ENCODE measurements at regions not wholly inside any gene's neighbourhood (a gene's known extent, or its start where the extent isn't known, plus 50 kb on each side); places are given as distances from the start of the nearest gene placed in this dataset.

GRCh38 chr13:74927823-74928222, 554.1 kb downstream of the TBC1D4 start:
- Mint-ChIP-seq H3K4me3 (no peak overlapping the region), H3K9me3 (peaks cover 39% of the 10 kb centered on the region), H3K27me3 (ENCODE audit: low read depth) (no peaks in the 10 kb centered on the region), H3K27ac (no peak overlapping the region), H3K4me1 (no peaks in the 10 kb centered on the region), H3K36me3 (peaks cover 4% of the 10 kb centered on the region)
- ATAC-seq (no peak), DNase-seq (ENCODE audit: low spot score) (no peak)
- ChIA-PET CTCF (no interaction called here), POLR2A (interaction anchor here (0.6 kb wide), 1 partner anchor 12 kb away, joined by 3 read pairs; no protein-coding TSS in a partner anchor)
- TF ChIP-seq ZNF317 (CRISPR knock-in tag; IDR thresholded peaks at IDR 0.05; ENCODE audit: borderline replicate concordance, low read depth) (peak; percentile 70), ZSCAN18 (CRISPR knock-in tag; IDR thresholded peaks at IDR 0.05) (no peak), CREM (CRISPR knock-in tag; IDR thresholded peaks at IDR 0.05) (no peak), OVOL2 (CRISPR knock-in tag; IDR thresholded peaks at IDR 0.05; ENCODE audit: borderline replicate concordance) (no peak)

- Mint-ChIP-seq H3K27ac (no peak overlapping the region), H3K4me1 (peaks cover 11% of the 10 kb centered on the region), H3K9me3 (peaks cover 40% of the 10 kb centered on the region), H3K4me3 (no peak overlapping the region), H3K36me3 (peaks cover 4% of the 10 kb centered on the region), H3K27me3 (ENCODE audit: low read depth) (no peaks in the 10 kb centered on the region)
- CTCF ChIA-PET, result no interaction called here
- ATAC-seq (no peak), DNase-seq (ENCODE audit: low spot score) (no peak)
- POLR2A ChIA-PET, result no interaction called here
- TF ChIP-seq ZNF671 (CRISPR knock-in tag; IDR thresholded peaks at IDR 0.05), result no peak
- no peak for TF ChIP-seq ZNF263 (CRISPR knock-in tag; IDR thresholded peaks at IDR 0.05; ENCODE audit: low read depth)
- no peak for TF ChIP-seq ZNF423 (CRISPR knock-in tag; IDR thresholded peaks at IDR 0.05)
- no peak for TF ChIP-seq ATF2 (CRISPR knock-in tag; IDR thresholded peaks at IDR 0.05; ENCODE audit: borderline replicate concordance, low read depth)
- TF ChIP-seq SOX15 (CRISPR knock-in tag; IDR thresholded peaks at IDR 0.05), result no peak
- TF ChIP-seq IRF2 (CRISPR knock-in tag; IDR thresholded peaks at IDR 0.05; ENCODE audit: borderline replicate concordance, low read depth), result no peak
- no peak for TF ChIP-seq ATF6 (CRISPR knock-in tag; IDR thresholded peaks at IDR 0.05)
- TF ChIP-seq CREM (CRISPR knock-in tag; IDR thresholded peaks at IDR 0.05), result no peak
- no peak for TF ChIP-seq ETV6 (CRISPR knock-in tag; IDR thresholded peaks at IDR 0.05)
- no peak for TF ChIP-seq ZNF425 (CRISPR knock-in tag; conservative IDR thresholded peaks at IDR 0.05)
- TF ChIP-seq OVOL2 (CRISPR knock-in tag; IDR thresholded peaks at IDR 0.05; ENCODE audit: borderline replicate concordance), result no peak
Observed at GRCh38 chr13:74922963-74923362, 559.0 kb downstream of the TBC1D4 start.

- peaks cover 4% of the 10 kb centered on the region for H3K36me3 Mint-ChIP-seq
- ChIA-PET CTCF (no interaction called here), POLR2A (no interaction called here)
Observed at GRCh38 chr13:74921326-74921725, 560.6 kb downstream of the TBC1D4 start.

More at GRCh38 chr13:74921326-74921725, 560.6 kb downstream of the TBC1D4 start:
- Mint-ChIP-seq H3K4me3 (no peak overlapping the region), H3K27me3 (ENCODE audit: low read depth) (no peaks in the 10 kb centered on the region), H3K4me1 (peaks cover 11% of the 10 kb centered on the region), H3K27ac (no peak overlapping the region), H3K9me3 (peaks cover 34% of the 10 kb centered on the region)
- no peak for TF ChIP-seq ZNF219 (CRISPR knock-in tag; IDR thresholded peaks at IDR 0.05; ENCODE audit: borderline replicate concordance)
- no peak for TF ChIP-seq ESRRA (CRISPR knock-in tag; IDR thresholded peaks at IDR 0.05; ENCODE audit: borderline replicate concordance)
- no peak for TF ChIP-seq MAX (CRISPR knock-in tag; IDR thresholded peaks at IDR 0.05)
- no peak for TF ChIP-seq E2F5 (CRISPR knock-in tag; IDR thresholded peaks at IDR 0.05)
- TF ChIP-seq ATF1 (CRISPR knock-in tag; IDR thresholded peaks at IDR 0.05), result no peak
- TF ChIP-seq SP1 (CRISPR knock-in tag; conservative IDR thresholded peaks at IDR 0.05), result no peak
- TF ChIP-seq ATF3 (CRISPR knock-in tag; conservative IDR thresholded peaks at IDR 0.05), result no peak
- TF ChIP-seq GTF2I (CRISPR knock-in tag; conservative IDR thresholded peaks at IDR 0.05), result no peak
- TF ChIP-seq FOXK1 (CRISPR knock-in tag; IDR thresholded peaks at IDR 0.05), result no peak
- TF ChIP-seq PRRX2 (CRISPR knock-in tag; IDR thresholded peaks at IDR 0.05), result no peak
- TF ChIP-seq SMAD3 (CRISPR knock-in tag; IDR thresholded peaks at IDR 0.05; ENCODE audit: borderline replicate concordance), result no peak
- TF ChIP-seq ZNF317 (CRISPR knock-in tag; IDR thresholded peaks at IDR 0.05; ENCODE audit: borderline replicate concordance, low read depth), result no peak
- TF ChIP-seq CREM (CRISPR knock-in tag; IDR thresholded peaks at IDR 0.05), result no peak
- DNase-seq (ENCODE audit: low spot score), result no peak
- no peak for ATAC-seq

Measured in WTC11 (cell line).